ENCODE measurements at regions not wholly inside any gene's neighbourhood (a gene's known extent, or its start where the extent isn't known, plus 50 kb on each side); places are given as distances from the start of the nearest gene placed in this dataset.

DNA sequence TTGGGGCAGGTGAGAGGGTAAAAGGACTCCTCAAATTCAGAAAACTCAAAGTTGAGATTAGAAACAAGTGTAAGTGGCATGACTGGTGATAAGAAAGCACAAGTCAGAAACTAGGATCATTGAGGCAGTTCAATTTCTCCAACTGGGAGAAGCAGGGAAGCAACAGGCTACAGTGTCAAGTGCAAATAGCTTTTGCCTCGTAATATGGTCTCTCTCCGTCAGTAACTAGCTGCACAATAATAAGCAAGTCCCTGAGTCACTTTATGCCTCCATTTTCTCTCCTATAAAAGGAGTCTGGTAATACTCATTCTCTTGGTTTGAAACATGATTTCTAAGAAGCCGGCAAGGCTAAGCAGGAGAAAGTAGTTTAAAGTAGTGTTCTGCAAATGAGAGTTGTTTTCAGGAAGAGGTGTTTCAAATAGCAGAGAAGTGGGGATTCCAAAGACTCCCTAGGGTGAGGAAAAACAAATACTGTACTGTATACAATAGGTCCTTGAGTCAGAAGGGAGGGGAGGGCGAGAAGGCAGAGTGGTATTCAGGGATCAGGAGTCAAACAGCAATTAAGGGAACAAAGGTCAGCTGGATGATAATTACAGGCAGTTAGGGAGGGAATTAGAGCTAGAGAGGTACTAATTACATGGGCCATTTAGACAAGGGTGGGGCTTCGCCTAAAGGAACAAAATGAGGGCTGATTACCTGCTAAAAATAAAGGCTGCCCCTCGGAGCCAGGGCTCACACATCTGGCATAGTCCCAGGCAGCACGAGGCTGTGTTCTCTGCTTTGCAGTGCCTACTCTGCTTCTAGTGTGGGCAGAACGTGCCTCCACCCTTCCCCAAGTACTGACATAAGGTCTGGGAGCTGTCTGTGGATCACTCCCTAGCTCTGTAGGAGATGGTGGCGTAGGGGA is 96.0 kb upstream of the BDNF start:
- no peak for DNase-seq (ENCODE audit: low spot score)
- TF ChIP-seq CTCF (conservative IDR thresholded peaks at IDR 0.05; ENCODE audit: low read depth, low read length) (no peak), EZH2 (IDR thresholded peaks at IDR 0.05; ENCODE audit: borderline replicate concordance, low read depth, low read length, poor library complexity, severe bottlenecking) (no peak)
- Histone ChIP-seq H3K4me1 (ENCODE audit: insufficient read depth, low read length, poor library complexity, severe bottlenecking) (no peaks in the 10 kb centered on the region), H3K9me3 (ENCODE audit: low read depth, low read length, poor library complexity, severe bottlenecking) (no peaks in the 10 kb centered on the region), H3K27me3 (replicated peaks; ENCODE audit: insufficient read depth, low read depth, low read length, poor library complexity) (peaks cover 31% of the 10 kb centered on the region), H3K27ac (ENCODE audit: low read depth, low read length, poor library complexity, severe bottlenecking) (no peak overlapping the region), H3K4me3 (ENCODE audit: low read depth, low read length, poor library complexity, severe bottlenecking) (no peak overlapping the region), H3K36me3 (ENCODE audit: insufficient read depth, low read length, poor library complexity, severe bottlenecking) (no peaks in the 10 kb centered on the region)
- intact Hi-C loops (cut with micrococcal nuclease; ENCODE audit: unreplicated experiment), result no loop called here
- ChIA-PET CTCF (no interaction called here), POLR2A (ENCODE audit: low non-redundant PET) (interaction anchor here (0.5 kb wide), 1 partner anchor 734 kb away, joined by 3 read pairs; no protein-coding TSS in a partner anchor)
- no TSS peak for BruUV-seq (replicated peaks)

GRCh38 chr11:27786864-27787263 is 86.6 kb upstream of the BDNF start:
- no TSS peak for BruUV-seq (replicated peaks)
- no peak for TF ChIP-seq CTCF (conservative IDR thresholded peaks at IDR 0.05; ENCODE audit: low read depth, low read length)
- CTCF ChIA-PET, result no interaction called here
- no peaks in the 10 kb centered on the region for H3K4me1 ChIP-seq (ENCODE audit: insufficient read depth, low read length, poor library complexity, severe bottlenecking)
- no peak for DNase-seq (ENCODE audit: low spot score)
- no peaks in the 10 kb centered on the region for H3K36me3 ChIP-seq (ENCODE audit: insufficient read depth, low read length, poor library complexity, severe bottlenecking)
- H3K27ac ChIP-seq (ENCODE audit: low read depth, low read length, poor library complexity, severe bottlenecking), result no peak overlapping the region
- H3K27me3 ChIP-seq (replicated peaks; ENCODE audit: insufficient read depth, low read depth, low read length, poor library complexity), result peaks cover 6% of the 10 kb centered on the region
- intact Hi-C loops (cut with micrococcal nuclease; ENCODE audit: unreplicated experiment), result no loop called here
- POLR2A ChIA-PET (ENCODE audit: low non-redundant PET), result no interaction called here
- H3K9me3 ChIP-seq (ENCODE audit: low read depth, low read length, poor library complexity, severe bottlenecking), result no peaks in the 10 kb centered on the region
- no peak overlapping the region for H3K4me3 ChIP-seq (ENCODE audit: low read depth, low read length, poor library complexity, severe bottlenecking)

GRCh38 chr11:27786331-27786730 is 86.1 kb upstream of the BDNF start:
- H3K27me3 ChIP-seq (replicated peaks; ENCODE audit: insufficient read depth, low read depth, low read length, poor library complexity), result peaks cover 11% of the 10 kb centered on the region
- intact Hi-C loops (cut with micrococcal nuclease; ENCODE audit: unreplicated experiment), result no loop called here
- CTCF ChIA-PET, result no interaction called here

More at GRCh38 chr11:27786331-27786730, 86.1 kb upstream of the BDNF start:
- H3K4me1 ChIP-seq (ENCODE audit: insufficient read depth, low read length, poor library complexity, severe bottlenecking), result no peaks in the 10 kb centered on the region
- no peak for DNase-seq (ENCODE audit: low spot score)
- H3K27ac ChIP-seq (ENCODE audit: low read depth, low read length, poor library complexity, severe bottlenecking), result no peak overlapping the region
- no TSS peak for BruUV-seq (replicated peaks)
- POLR2A ChIA-PET (ENCODE audit: low non-redundant PET), result no interaction called here
- no peak overlapping the region for H3K4me3 ChIP-seq (ENCODE audit: low read depth, low read length, poor library complexity, severe bottlenecking)
- no peak for TF ChIP-seq CTCF (conservative IDR thresholded peaks at IDR 0.05; ENCODE audit: low read depth, low read length)
- TF ChIP-seq EZH2 (IDR thresholded peaks at IDR 0.05; ENCODE audit: borderline replicate concordance, low read depth, low read length, poor library complexity, severe bottlenecking), result no peak
- H3K9me3 ChIP-seq (ENCODE audit: low read depth, low read length, poor library complexity, severe bottlenecking), result no peaks in the 10 kb centered on the region
- no peaks in the 10 kb centered on the region for H3K36me3 ChIP-seq (ENCODE audit: insufficient read depth, low read length, poor library complexity, severe bottlenecking)
